Thymus (tissue), 11 donors: ENCODE measurements at regions not wholly inside any gene's neighbourhood (a gene's known extent, or its start where the extent isn't known, plus 50 kb on each side); places are given as distances from the start of the nearest gene placed in this dataset.
A peak's percentile ranks its signal among the peaks of the same experiment; 100 is the strongest.
"Not testable (repeated sequence)": the region's sequence is repeated elsewhere in the genome, so short reads cannot be mapped to it uniquely, and the experiment has no call there.

Experiments used
- DNase-seq, 9 donors: peaks; one replicate each; pipeline ENCODE4 v3.0.0-alpha.2; 2013; ENCODE audit warnings: low spot score in 9 of 9, low read depth in 6 of 9, missing footprints in 1 of 9
- H3K27ac ChIP-seq, 2 donors: one replicate each; pipeline ENCODE4 v1.5.1; 2013; ENCODE audit warnings: control low read depth in 1 of 2, low read depth in 1 of 2, low read length in 1 of 2, mild to moderate bottlenecking in 1 of 2, moderate library complexity in 1 of 2
- H3K27me3 ChIP-seq, 2 donors: one replicate each; pipeline ENCODE4 v1.5.1; 2013; ENCODE audit warnings: low read length in 1 of 2; ENCODE audit not compliant: control insufficient read depth in 2 of 2, insufficient read depth in 1 of 2
- H3K36me3 ChIP-seq, 2 donors: one replicate each; pipeline ENCODE4 v1.5.1; 2013; ENCODE audit warnings: low read length in 1 of 2, mild to moderate bottlenecking in 1 of 2, moderate library complexity in 1 of 2; ENCODE audit not compliant: control insufficient read depth in 2 of 2, insufficient read depth in 2 of 2
- H3K4me1 ChIP-seq, 2 donors: one replicate each; pipeline ENCODE4 v1.5.1; 2013; ENCODE audit warnings: low read length in 2 of 2; ENCODE audit not compliant: control insufficient read depth in 2 of 2, insufficient read depth in 2 of 2
- H3K4me3 ChIP-seq, 2 donors: one replicate each; pipeline ENCODE4 v1.5.1; 2013; ENCODE audit warnings: low read length in 2 of 2, control low read depth in 1 of 2, mild to moderate bottlenecking in 1 of 2
- H3K9me3 ChIP-seq, 2 donors: one replicate each; pipeline ENCODE4 v1.5.1; 2013; ENCODE audit warnings: low read length in 1 of 2, mild to moderate bottlenecking in 1 of 2; ENCODE audit not compliant: control insufficient read depth in 2 of 2, insufficient read depth in 1 of 2
- WGBS: extraction: QIAGEN DNeasy Blood & Tissue Kit; methylation state at CpG from one replicate; pipeline ENCODE4 v1.1.7; 2013; 5-methylcytosine and 5-hydroxymethylcytosine counted together
- donor health status: healthy.

GRCh38 chr9:85824949-85825348 is 83.2 kb upstream of the AGTPBP1 start:
- DNase-seq, H3K27ac ChIP-seq, H3K27me3 ChIP-seq, H3K36me3 ChIP-seq, H3K4me1 ChIP-seq, H3K9me3 ChIP-seq, H3K4me3 ChIP-seq: not testable (repeated sequence)
- WGBS: 96% methylated on average over 1 of the region's 1 CpG

DNA sequence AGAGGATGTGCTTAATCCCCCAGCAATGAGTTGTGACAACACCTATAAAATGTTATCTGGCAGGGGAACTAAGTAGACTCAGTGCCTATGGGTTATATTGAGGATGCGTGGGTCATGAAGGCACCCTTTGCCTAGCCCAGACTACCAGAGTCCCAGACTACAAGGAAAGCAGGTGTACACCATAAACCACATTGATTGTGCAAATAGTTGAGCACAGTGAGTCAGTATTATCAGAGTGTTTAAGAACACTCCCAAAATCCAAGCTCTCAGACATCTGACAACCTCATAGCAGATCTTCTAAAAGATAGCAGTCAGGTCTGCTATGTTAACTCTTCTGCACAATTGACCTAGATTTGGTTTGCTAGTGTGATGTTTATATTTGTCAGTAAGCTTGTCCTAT is 92.8 kb upstream of the AGTPBP1 start:
- not testable (repeated sequence) for H3K4me3 ChIP-seq, H3K27ac ChIP-seq, H3K27me3 ChIP-seq, H3K36me3 ChIP-seq, H3K4me1 ChIP-seq, H3K9me3 ChIP-seq
- 67% methylated on average over 1 of the region's 1 CpG for WGBS
- peak; percentile 9 to 66 (median 37) for DNase-seq

DNA sequence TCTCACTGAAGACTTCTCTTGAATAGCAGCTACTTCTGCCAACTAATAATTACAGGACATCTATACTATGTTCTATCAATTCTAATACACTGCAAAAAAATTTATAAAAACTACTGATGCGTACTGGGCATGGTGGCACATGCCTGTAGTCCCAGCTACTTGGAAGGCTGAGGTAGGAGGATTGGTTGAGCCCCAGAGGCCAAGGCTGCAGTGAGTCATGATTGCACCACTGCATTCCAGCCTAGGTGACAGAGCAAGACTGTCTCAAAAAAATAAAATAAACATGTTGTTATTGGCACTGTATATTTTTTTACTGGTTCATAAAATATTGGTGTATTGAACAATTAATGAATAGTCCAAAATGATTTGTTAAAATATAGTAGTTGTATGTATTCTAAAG is 97.0 kb upstream of the NAA35 start:
- H3K36me3 ChIP-seq: not testable (repeated sequence)

GRCh38 chr9:85847782-85848181 is 93.2 kb upstream of the NAA35 start:
- not testable (repeated sequence) for H3K36me3 ChIP-seq

More for the DNA sequence above, 97.0 kb upstream of the NAA35 start:
- not testable (repeated sequence) for H3K9me3 ChIP-seq, H3K4me3 ChIP-seq, H3K4me1 ChIP-seq, H3K27me3 ChIP-seq, DNase-seq, H3K27ac ChIP-seq
- WGBS: 97% methylated on average over 1 of the region's 1 CpG

DNA sequence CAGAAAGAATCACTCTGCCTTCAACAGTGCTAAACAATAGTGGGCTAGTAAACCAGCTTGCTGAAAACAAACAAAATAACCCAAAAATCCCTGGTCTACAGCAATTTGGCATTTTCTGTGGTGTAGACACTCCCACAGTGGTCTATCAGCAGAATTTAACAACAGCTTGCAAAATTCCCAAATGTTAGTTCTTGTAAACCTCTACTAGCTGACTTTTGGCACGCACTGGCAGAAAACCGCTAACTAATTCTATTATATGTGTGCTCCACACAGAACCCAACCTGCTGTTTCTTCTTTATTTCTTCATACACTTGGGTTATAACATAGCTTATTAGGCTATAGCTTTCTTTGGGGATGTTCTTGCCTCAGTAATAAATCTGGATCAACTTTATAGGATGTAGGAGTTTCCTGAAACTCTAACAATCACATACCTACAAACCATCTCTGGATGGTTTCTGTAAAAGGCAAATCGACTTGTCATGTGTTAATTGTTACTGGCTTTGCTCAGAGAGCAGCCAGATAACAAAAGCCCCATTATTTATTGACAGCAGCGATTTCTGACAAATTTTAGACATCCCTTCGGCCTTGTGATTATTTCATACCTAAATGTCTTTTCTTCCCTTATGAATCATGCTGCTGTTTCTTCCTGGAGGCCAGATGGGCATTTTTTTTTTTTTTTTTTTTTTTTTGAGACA is 82.7 kb upstream of the NAA35 start:
- no peak for DNase-seq
- Histone ChIP-seq H3K4me3 (no peak overlapping the region), H3K4me1 (no peaks in the 10 kb centered on the region), H3K36me3 (no peaks in the 10 kb centered on the region), H3K27ac (no peak overlapping the region), H3K9me3 (no peaks in the 10 kb centered on the region), H3K27me3 (no peaks in the 10 kb centered on the region)
- WGBS: 95% methylated on average over 5 of the region's 5 CpGs

More at GRCh38 chr9:85847782-85848181, 93.2 kb upstream of the NAA35 start:
- H3K4me3 ChIP-seq, H3K27me3 ChIP-seq, H3K27ac ChIP-seq, DNase-seq, H3K9me3 ChIP-seq, H3K4me1 ChIP-seq: not testable (repeated sequence)
- 100% methylated on average over 2 of the region's 2 CpGs for WGBS

DNA sequence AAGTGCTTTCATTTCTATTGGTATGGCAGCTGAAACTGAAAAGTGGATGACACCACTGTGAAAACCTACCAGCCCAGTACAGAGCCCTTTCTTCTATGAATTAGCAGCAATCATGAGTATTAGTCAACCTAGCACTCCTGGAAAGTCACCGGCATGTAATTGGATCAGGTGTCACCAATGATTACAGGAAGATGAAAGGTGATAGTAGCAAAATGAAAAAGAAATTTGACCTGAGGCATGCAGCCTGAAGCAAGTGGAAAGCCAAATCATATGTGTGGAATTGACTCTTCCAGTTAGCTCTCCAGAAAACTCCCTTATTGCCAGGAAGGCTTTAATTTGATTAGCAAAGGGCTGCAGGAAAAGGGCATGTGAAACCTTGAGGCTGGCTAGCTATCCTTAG is 81.2 kb upstream of the NAA35 start:
- no peaks in the 10 kb centered on the region for H3K4me1 ChIP-seq
- WGBS: 91% methylated on average over 1 of the region's 1 CpG

DNA sequence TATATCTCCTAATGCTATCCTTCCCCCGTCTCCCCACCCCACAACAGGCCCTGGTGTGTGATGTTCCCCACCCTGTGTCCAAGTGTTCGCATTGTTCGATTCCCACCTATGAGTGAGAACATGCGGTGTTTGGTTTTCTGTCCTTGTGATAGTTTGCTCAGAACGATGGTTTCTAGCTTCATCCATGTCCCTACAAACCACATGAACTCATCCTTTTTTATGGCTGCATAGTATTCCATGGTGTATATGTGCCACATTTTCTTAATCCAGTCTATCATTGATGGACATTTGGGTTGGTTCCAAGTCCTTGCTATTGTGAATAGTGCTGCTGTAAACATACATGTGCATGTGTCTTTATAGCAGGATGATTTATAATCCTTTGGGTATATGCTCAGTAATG is 79.1 kb upstream of the NAA35 start:
- 98% methylated on average over 5 of the region's 5 CpGs for WGBS
- not testable (repeated sequence) for H3K4me1 ChIP-seq, H3K36me3 ChIP-seq, H3K9me3 ChIP-seq, DNase-seq, H3K27me3 ChIP-seq, H3K4me3 ChIP-seq, H3K27ac ChIP-seq

More for the DNA sequence above, 81.2 kb upstream of the NAA35 start:
- peak in 1 of 9 donors; percentile 3 for DNase-seq
- no peak overlapping the region for H3K4me3 ChIP-seq
- no peaks in the 10 kb centered on the region for H3K27me3 ChIP-seq
- no peaks in the 10 kb centered on the region for H3K9me3 ChIP-seq
- H3K36me3 ChIP-seq: no peaks in the 10 kb centered on the region
- H3K27ac ChIP-seq: no peak overlapping the region

GRCh38 chr9:85863875-85864274 is 77.1 kb upstream of the NAA35 start:
- H3K27me3 ChIP-seq: no peaks in the 10 kb centered on the region
- WGBS: 93% methylated on average over 2 of the region's 2 CpGs
- no peaks in the 10 kb centered on the region for H3K9me3 ChIP-seq
- DNase-seq: peak in 1 of 9 donors; percentile 3
- no peak overlapping the region for H3K4me3 ChIP-seq
- no peak overlapping the region for H3K27ac ChIP-seq
- no peaks in the 10 kb centered on the region for H3K36me3 ChIP-seq
- no peaks in the 10 kb centered on the region for H3K4me1 ChIP-seq

- WGBS: 95% methylated on average over 2 of the region's 2 CpGs
- no peak for DNase-seq
- H3K4me1 ChIP-seq: no peaks in the 10 kb centered on the region
- H3K9me3 ChIP-seq: no peaks in the 10 kb centered on the region
- H3K4me3 ChIP-seq: no peak overlapping the region
- no peak overlapping the region for H3K27ac ChIP-seq
- no peaks in the 10 kb centered on the region for H3K27me3 ChIP-seq
- H3K36me3 ChIP-seq: no peaks in the 10 kb centered on the region
These were observed 69.9 kb upstream of the NAA35 start for GRCh38 chr9:85871008-85871407.
